HG03342 (cell line): ENCODE measurements at regions not wholly inside any gene's neighbourhood (a gene's known extent, or its start where the extent isn't known, plus 50 kb on each side); places are given as distances from the start of the nearest gene placed in this dataset.
"Not testable (repeated sequence)": the region's sequence is repeated elsewhere in the genome, so short reads cannot be mapped to it uniquely, and the experiment has no call there.

Experiments
- ATAC-seq: cut with Tn5 transposase; IDR thresholded peaks from one replicate; pipeline ENCODE4 v1.9.1; 2021; ENCODE audit warnings: mild to moderate bottlenecking, moderate library complexity; ENCODE audit not compliant: unreplicated experiment

DNA sequence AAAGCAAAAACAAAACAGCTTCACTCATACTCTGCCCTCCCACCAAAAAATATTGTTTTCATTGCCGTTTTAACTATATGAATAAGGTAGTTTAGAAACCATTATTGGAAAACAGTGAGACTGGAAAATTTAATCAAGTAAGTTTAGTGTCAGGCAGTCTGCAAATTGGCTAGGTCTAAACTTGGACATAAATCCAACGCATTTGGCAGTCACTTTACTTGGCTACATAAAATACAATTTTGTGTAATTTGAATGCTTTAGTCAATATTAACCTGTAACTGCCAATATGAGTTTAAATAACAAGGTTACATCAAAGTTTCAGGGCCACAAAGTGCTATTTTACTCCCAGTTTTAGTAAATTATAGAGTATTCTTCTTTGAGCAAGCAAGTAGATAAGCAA lies 202.3 kb upstream of the SLC38A2 start:
- no peak for ATAC-seq

DNA sequence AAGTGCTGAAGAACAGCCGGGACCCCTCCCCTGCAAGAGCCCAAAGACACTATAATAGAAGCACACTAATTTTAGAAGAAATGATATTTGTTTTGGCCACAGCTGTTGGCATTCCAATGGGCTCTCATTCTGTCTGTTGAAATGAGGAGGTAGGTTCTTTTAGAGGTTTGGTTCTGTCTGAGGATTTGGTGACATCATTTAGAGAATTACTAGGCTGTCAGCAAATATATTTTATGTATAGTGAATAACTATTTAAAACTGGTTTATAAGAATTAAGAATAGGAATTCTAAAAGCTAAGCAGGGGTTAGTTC lies 200.7 kb upstream of the SLC38A2 start:
- ATAC-seq = no peak

DNA sequence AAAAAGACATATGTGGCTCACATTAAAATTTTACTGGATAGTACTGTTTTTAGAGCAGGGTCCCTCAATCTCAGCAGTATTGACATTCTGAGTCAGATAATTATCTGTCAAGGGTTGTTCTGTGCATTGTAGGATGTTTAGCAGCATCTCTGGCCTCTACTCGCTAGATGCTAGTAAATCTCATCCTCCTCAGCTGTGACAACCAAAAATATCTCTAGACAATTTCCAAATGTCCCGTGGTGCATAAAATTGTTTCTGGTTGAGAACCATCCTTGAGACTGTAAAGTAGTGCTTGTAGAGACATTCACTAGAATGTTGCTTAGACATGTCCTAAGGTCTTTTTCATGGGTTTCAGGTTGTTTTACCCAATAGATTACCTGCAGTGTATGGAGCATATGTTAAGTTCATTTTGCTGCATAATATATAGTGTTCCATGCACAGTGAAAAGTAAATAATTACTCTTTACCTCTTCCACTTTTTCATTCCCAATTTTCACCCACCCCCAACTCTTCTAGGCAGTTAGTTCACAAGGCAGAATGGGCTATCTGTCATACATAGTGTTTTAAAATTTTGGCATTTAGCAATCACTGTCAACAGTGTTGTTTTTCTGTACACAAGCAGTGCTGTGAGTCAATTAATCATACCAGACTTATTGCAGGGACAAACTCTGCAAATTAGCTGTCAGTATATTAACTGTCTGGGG lies 200.2 kb upstream of the SLC38A2 start:
- no peak for ATAC-seq

DNA sequence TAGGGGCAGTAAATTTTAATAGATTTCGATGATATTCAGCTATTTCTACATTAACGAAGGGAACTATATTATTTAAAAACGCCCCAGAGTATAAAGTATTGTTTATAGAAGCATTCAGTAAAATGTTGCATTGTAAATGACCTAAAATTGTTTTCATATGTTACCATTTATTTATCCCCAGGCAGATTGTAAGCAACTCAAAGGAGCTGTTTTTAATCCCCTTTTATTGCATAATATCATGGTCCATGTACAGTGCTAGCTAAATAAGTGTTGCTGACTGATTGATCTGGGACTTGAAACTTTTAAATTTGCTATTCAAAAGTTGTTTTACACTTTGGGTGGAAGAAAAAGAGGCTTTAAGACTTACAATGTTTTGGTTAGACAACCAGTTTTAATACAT lies 199.0 kb upstream of the SLC38A2 start:
- ATAC-seq = no peak

DNA sequence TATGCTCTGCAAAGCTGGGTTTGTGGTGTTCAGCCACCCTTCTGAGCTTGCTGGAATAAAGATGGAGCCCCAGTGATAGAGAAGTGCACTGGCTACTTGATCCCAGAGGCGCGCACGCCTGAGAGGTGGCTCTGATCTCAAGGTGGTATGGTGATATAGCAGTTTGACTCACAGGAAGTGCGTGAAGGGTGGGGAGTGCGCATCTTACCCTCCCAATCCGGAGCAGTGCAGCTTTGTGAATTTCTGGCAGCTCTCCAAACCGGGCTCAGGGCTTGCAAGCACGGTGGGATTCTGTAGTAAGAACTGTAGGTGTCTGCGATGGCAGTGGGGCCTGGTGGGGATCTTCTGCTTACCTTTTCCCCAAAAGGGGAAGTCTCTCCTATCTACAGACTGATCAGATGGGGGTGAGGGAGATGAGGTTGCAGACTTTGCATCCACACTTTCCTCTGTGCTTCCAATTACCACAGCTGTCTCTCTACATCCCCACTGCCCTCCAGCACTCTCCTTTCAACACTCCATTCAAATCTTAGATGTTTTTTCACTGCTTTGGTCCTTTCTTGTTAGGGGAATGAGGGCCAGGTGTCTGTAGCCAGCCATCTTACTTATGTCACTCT lies 197.4 kb upstream of the SLC38A2 start:
- no peak for ATAC-seq

DNA sequence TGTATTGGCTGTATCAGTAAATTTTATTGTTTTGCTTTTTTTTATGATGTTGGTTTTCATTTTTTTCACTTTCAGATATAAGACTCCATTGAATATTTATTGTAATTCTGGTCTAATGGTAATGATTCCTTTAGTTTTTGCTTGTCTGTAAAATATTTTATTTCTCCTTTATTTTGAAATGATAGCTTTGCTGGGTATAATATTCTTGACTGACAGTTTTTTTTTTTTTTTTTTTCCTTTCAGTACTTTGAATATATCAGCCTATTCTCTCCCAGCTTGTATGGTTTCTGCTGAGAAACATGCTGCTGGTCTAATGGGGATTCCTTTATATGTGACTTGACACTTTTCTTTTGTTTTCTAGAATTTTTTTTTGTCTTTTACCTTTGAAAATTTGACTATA lies 195.1 kb upstream of the SLC38A2 start:
- no peak for ATAC-seq

DNA sequence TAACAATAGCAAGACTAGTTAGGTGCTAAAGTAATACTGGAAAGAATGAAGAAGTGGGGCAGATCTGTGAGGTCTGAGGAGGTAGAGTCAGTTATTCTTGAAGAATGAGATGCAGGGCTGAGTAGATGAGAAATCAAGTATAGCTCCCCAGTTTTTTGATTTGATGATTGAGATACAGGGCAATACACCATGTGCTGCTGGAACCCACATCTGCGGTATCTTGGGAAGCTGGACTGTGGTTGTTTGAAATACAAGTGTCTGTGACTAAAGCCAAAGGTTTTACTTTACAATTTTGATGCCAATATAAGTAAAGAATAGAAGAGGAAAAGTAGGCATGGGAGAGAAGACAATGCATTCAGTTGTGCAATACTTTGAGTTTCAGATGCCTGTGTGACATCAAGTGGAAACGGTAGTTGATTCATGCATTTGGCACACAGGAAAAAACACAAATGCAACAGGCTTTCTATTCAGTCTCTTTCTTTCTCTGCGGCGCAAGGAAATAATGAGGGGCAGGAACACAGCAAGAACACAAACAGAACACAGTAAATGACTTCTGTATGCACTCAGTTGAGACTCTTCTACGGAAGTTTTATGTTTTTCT lies 190.2 kb upstream of the SLC38A2 start:
- ATAC-seq = no peak

DNA sequence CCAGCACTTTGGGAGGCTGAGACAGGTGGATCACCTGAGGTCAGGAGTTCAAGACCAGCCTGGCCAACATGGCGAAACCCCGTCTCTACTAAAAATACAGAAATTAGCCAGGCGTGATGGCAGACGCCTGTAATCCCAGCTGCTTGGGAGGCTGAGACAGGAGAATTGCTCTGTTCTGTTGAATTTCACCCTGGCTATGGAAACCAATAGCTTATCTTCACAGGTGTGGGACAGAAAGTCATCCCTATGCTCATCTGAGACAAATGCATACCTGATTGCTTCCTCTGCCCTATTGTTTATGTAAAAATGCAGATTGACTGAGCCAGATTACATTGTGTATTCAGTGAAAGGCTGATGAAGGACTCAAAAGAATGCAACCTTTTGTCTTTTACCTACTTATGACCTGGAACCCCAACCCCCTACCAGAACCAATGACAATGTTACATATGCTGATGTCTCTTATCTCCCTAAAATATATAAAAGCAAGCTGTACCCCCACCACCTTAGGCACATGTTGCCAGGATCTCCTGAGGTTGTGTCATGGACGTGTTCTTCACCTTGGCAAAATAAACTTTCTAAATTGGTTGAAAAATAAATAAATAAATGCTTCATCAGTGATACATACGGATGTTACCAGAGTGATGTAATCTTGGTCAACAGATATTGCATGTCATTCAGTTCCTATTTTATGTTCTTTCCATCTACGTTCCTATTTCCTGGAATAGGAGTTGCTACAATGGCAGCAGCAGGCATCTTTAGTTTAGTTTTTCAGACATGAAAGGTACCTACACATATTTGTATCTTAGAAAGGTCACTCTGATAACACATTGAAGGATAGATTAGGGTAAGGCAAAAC lies 189.4 kb upstream of the SLC38A2 start:
- not testable (repeated sequence) for ATAC-seq

DNA sequence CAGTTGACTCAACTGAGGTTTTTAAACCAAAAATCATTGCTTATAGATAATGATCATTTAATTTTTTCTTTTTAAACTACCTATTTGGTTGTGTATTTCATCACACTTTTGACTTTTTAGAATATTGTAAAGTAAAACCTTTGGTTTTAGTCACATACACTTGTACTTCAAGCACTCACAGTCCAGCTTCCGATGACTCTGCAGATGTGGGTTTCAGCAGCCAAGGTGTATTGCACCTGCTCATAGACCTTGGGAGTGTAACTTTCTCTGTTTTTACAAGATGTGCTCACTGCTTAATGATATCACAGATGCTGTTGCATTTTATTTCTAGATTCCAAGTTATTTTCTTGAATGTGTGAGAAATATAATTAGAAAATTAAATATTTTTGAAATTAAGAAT lies 188.3 kb upstream of the SLC38A2 start:
- ATAC-seq = no peak

DNA sequence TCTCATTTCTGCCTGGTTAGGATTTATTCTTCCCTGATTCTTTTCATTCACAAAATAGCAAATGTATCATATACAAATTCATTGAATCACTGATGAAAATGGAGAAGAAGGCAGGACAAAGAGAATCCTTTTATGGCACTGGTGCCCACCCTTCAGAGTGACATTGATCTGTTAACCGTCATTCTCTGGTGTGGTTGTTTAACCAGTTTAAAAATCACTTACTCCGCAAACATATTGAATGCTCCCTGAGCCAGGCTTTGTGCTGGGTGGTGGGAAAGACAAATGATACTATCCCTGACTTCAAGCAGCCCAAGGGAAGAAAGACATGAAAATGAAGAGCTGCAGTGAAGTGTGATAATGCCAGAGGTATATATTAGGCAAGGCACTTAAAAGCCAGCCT lies 187.5 kb upstream of the SLC38A2 start:
- no peak for ATAC-seq

DNA sequence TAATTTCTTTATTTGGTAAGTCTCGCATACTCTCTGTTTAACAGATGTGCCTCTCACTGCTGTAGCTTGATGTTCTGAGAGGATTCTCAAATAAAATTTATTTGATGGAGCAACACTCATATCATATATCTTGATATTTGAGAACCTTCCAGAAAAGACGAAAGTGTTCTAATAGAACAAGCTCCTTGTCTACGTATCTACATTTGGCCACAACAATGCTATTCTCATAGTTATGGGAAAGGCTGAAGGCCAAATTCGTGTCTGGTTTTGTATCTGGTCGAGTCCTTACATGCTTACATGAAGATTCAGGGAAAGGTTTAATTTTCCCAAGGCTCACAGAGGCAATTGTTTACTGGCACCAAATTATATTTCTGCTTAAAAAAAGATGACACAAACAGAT lies 186.7 kb upstream of the SLC38A2 start:
- no peak for ATAC-seq

DNA sequence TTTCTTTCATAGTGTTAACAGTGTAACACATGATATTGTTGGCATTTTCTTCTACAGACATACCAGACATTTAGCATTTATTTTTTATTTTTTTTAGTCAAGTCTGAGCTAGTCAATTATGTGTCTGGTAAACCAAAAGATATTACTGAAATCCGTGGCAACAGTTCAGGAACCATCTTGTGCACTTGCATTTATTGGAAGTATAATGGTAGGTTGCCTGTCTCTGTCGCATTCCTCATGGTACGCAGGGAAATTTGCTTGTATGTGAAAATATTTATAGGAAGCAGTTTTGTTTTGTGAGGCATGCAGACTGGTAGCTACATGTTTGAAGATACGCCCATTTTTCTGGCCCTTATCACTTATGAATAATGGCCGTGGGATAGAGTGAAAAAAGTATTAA lies 186.1 kb upstream of the SLC38A2 start:
- no peak for ATAC-seq

DNA sequence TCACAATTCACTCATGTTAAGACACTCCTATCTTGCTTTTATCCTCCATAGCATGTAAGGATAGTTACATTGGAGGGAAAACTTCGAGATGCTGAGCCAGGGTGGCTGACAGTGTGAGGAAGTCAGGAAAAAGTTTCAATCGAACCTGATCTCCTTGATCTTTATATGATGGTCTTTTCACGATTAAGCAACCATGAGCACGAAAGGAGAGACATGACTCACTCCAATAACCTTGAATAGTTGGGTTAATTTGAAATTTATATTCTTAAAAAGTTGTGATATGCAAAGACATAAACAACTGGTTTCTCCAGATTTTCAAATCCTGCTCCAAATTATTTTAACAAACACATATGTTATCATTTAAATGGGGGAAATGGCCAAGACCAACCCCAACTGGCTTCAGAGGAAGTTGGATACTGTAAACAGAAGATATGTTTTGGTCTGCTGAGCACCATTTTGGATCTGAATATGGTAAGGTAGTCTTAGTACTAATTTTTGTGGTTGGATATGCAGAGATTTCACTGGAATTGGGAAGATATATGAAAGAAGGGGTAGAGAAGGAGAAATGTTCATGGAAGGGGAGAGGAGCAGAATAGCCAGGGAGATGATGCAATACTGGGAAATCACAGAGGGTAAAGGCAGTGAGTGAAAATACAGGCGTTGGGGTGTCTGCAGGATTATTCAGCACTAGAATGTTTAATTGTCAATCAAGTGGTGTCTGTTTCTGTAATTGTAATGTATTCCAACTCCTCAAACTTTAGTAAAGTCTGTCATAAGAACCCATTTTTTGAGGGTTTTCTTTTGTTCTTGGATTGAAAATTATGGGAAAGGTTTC lies 185.2 kb upstream of the SLC38A2 start:
- no peak for ATAC-seq

DNA sequence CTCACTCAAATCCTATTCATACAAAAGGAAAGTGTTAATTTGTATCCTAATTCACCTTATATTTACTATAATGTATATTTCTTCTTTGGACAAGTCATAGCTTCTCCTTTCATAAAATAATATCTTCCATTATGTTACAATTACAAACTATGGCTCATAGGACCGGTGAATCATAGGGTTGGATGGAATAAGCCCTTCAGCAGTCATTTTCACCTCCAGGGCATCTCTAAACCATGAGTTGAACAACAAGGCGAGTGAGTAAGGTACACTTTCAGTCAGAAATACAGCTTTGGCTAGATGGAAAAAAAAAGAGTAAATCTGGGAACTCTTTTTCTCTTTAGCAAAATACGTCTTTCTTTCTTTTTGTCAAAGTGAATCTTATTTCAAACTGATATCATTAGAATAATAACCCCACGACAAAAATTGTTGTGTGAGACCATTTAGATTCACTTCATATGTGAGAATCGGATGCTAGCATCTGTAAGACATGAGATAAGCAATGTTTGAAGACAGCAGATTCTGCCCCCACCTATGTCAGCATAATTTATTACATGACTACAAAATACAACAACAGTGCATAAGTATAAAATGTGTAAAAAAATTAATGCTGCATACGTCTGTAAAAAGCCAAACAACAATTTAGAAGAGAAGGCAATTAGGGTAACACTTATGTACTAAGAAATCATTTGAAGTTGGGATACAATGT lies 184.4 kb upstream of the SLC38A2 start:
- no peak for ATAC-seq

DNA sequence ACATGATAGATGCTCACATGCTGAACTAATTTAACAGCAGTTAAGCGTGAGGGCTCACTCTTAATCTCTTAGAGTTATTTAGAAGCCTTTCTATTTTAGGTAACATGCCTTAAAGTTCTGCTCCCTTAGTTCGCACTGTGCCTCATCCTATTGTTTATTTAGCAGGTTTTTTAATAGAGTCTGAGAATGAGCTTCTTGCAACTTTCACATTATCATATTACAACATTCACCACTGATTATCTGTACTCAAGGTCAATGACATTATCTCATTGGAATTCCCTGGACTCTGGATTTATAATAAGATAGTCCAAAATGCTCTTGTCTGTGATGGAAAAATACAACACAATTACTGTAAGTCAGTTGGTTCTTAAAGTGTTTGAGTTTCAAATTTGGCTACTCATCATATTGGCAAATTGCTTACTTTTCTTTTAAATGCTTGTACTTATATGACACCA lies 183.6 kb upstream of the SLC38A2 start:
- ATAC-seq = no peak

DNA sequence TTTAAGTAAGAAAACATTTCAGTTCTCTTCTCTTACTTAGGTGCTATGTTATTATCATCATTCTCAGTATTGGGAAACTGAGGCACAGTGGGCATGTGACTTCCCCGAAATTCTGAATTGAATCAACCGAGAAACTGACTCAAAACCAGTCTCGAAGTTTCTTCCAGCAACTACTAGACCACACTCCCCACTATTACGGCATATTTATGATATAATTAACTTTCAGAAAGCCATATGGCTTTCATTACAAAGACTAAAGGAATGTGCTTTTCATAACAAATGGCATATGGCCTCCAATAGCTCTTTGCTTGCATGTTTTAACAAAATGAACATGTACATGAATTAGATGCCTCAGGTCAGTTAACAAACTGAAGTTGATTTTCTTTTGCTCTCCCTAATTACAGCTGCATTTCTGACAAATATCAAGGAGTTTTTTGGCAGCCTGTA lies 182.9 kb upstream of the SLC38A2 start:
- no peak for ATAC-seq

DNA sequence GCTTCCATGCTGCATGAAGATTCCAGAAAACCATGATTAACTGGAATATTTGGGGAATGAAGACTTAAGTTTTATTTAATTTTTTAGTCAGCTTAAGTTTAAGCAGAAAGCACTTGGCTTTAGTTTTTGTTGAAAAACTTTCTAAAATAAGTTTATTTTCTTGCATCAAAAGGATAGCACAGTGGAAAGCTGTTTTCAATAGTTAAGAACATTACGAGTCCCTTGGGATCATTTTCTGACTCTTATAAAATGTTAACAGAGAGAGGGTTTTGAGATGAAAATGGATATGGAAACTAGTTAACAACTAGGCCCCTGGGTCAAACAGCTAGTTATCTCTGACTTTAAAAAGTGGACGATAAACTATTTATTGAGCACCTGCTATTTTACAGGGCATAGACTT lies 181.9 kb upstream of the SLC38A2 start:
- ATAC-seq = no peak

DNA sequence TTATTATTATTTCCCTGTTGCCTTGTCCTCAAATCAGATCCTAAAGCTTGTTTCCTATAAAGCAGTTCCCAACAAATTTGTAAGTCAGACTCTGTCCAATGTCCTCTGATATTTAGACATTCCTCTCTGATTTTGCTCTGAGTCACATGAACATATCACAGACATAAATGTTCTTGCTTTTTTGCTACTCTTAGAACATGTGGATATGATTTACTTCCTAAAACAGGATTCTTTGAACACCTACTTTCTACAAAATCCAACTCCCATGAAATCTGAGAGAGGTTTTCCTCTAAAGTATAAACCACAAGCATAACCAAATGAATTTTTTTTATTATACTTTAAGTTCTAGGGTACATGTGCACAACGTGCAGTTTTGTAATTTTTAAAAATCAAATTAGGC lies 181.3 kb upstream of the SLC38A2 start:
- no peak for ATAC-seq

DNA sequence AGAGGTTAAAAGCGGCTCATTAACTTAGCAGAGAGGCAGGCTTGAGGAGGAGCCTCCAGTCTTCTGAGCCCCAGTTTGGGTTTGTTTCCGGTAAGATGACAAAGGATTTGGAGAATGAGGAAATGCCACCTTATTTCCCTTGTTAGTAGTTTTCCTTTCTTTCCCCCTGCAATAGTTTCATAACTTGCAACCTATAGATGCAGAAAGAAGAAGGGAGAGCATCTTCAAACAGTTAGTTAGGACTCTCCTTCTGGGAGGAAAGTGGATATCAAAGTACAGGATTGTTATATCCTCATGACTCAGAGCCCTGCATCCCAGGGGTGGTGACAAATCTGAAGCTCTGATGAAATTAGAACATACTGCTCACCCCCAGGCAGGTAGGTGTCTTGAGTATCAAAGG lies 180.7 kb upstream of the SLC38A2 start:
- ATAC-seq = no peak

DNA sequence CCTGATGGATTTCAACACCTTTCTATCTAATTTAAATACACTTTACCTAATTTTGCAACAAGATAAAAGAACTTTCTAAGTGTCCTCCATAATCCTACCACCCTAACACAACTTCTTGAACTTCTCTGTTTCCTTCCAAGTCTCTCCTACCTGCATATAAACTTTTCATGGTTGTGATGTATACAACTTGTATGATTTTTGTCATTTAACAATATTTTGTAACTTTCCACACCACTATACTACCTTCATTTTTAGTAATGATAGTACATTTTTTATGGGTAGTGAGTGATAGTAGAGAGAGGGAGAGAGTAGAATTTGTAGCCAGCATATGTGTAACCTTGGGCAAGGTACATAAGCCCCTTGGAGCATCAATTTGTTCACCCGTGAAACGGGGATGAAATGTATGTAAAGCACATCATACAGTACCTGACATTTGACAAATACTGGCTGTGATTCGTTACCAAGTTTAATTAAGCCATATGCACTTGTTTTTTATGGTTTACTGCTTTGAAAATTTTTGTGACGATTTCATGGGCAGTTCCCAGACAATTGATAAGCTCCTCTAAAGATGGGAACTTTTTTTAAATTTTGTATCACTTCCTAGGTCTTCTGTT lies 177.8 kb upstream of the SLC38A2 start:
- ATAC-seq = no peak
